AG04449 (cell line): ENCODE measurements at regions not wholly inside any gene's neighbourhood (a gene's known extent, or its start where the extent isn't known, plus 50 kb on each side); places are given as distances from the start of the nearest gene placed in this dataset.
"Not testable (repeated sequence)": the region's sequence is repeated elsewhere in the genome, so short reads cannot be mapped to it uniquely, and the experiment has no call there.

ENCODE experiments used
- CTCF ChIA-PET: fragments of 350-600 bp; formaldehyde crosslinking; extraction: SDS; loops from one replicate; lab custom pipeline; 2021; ENCODE audit warnings: antibody characterized with exemption; lab: Yijun Ruan, JAX
- POLR2A ChIA-PET: fragments of 400-600, 350-600 bp; formaldehyde crosslinking; extraction: SDS; loops from one replicate; lab custom pipeline; 2020; ENCODE audit warnings: antibody characterized with exemption, inconsistent platforms; lab: Yijun Ruan, JAX
- DNase-seq: peaks from one replicate; pipeline ENCODE4 v3.0.0-alpha.2; 2010; ENCODE audit warnings: low read depth, low spot score
- H3K4me3 ChIP-seq: 2 replicates; pipeline ENCODE4 v1.5.1; 2011; ENCODE audit warnings: low read depth, mild to moderate bottlenecking, control low read depth, low read length
- TF ChIP-seq, protein P1 (sequence below): IDR thresholded peaks from one replicate; pipeline ENCODE4 v1.5.1; 2011; ENCODE audit warnings: mild to moderate bottlenecking, moderate library complexity, low read length, control low read depth, inconsistent platforms; ENCODE audit not compliant: insufficient read depth; ENCODE audit errors: missing control alignments

DNA sequence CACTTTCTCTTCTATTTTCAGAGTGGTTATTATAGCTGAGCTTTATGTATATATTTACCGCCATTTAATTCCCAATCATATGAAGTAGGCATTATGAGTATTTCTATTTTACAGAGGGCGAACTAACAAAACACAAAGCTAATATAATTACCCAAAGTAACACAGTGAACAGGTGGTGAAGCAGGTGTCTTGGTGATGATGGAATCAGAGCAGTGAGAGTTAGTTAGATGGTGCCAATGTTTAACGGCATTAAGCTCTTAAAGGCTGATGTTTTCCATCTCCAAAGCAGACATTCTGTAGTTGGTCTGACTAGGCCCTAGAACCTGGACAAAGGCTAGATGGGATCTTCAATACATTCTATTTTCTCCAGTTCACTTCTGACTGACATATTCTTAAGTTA, 551.1 kb upstream of the SYNCRIP start:
- TF ChIP-seq, protein P1, sequence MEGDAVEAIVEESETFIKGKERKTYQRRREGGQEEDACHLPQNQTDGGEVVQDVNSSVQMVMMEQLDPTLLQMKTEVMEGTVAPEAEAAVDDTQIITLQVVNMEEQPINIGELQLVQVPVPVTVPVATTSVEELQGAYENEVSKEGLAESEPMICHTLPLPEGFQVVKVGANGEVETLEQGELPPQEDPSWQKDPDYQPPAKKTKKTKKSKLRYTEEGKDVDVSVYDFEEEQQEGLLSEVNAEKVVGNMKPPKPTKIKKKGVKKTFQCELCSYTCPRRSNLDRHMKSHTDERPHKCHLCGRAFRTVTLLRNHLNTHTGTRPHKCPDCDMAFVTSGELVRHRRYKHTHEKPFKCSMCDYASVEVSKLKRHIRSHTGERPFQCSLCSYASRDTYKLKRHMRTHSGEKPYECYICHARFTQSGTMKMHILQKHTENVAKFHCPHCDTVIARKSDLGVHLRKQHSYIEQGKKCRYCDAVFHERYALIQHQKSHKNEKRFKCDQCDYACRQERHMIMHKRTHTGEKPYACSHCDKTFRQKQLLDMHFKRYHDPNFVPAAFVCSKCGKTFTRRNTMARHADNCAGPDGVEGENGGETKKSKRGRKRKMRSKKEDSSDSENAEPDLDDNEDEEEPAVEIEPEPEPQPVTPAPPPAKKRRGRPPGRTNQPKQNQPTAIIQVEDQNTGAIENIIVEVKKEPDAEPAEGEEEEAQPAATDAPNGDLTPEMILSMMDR: no peak
- CTCF ChIA-PET: no interaction called here
- H3K4me3 ChIP-seq: no peak overlapping the region
- no peak for DNase-seq
- POLR2A ChIA-PET: no interaction called here

DNA sequence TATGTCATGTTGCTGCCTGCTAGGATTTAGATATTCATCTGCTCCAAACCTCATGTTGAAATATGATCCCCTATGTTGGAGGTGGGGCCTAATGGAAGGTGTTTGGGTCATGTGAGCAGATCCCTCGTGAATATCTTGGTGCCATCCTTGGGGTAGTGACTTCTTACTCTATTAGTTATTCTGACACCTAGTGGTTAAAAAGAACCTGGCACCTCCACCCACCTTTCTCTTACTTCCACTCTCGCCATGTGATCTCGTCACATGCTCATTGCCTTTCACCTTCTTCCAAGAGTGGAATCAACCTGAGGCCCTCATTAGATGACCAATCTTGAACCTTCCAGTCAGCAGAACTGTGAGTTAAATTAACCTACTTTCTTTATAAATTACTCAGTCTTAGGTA, 549.4 kb upstream of the SYNCRIP start:
- TF ChIP-seq, protein P1: no peak
- no peak overlapping the region for H3K4me3 ChIP-seq
- CTCF ChIA-PET: no interaction called here
- POLR2A ChIA-PET: no interaction called here
- no peak for DNase-seq

DNA sequence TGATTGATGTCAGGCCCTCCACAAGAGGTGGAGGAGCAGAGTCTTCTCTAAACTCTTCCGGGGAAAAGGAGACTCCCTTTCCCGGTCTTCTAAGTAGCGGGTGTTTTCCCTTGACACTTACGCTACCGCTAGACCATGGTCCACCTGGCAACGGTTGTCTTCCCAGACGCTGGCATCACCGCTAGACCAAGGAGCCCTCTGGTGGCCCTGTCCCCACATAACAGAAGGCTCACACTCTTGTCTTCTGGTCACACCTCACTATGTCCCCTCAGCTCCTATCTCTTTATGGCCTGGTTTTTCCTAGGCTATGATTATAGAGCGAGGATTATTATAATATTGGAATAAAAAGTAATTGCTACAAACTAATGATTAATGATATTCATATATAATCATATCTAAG, 532.5 kb upstream of the SYNCRIP start:
- DNase-seq, POLR2A ChIA-PET, CTCF ChIA-PET, H3K4me3 ChIP-seq: not testable (repeated sequence)

DNA sequence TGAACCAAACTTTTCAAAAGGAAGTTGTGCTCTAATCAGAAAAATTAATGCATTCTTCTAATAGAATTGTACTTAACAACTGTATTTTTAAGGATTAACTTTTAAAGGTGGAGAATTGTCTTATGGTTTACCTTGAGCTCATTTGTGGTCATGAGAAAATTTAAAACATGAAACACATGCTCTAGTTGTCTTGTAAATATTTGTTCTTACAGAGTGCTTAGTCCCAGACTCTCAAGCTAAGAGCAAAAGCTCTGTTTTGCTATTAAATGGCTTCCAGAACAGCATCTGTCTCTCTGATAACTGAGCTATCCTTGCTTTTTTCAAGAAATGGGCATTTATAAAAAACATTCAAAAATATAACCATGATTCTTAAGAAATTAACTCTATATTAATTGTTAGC, 512.2 kb upstream of the SYNCRIP start:
- TF ChIP-seq, protein P1: no peak
- POLR2A ChIA-PET: no interaction called here
- H3K4me3 ChIP-seq: no peak overlapping the region
- CTCF ChIA-PET: no interaction called here
- DNase-seq: no peak

DNA sequence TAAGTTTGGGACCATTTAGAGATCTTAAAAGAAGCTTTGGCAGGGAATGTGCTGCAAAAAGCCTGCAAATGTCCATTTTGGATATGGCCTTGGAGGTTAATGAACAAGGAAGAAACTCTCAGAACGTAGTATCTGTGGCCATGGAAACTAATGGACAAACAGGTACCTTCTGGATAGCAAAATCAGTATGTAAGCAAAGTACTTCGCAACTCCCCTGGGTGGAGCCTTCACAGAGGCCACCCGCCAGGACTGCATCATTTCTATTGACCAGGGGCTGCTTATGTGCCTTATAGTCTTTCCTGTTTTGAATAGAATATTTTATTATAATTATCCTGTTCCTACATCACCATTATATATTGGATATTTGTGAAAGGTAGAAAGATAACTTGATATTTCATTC, 510.8 kb upstream of the SYNCRIP start:
- ChIA-PET CTCF (no interaction called here), POLR2A (no interaction called here)
- no peak for DNase-seq
- TF ChIP-seq, protein P1: no peak
- no peak overlapping the region for H3K4me3 ChIP-seq

DNA sequence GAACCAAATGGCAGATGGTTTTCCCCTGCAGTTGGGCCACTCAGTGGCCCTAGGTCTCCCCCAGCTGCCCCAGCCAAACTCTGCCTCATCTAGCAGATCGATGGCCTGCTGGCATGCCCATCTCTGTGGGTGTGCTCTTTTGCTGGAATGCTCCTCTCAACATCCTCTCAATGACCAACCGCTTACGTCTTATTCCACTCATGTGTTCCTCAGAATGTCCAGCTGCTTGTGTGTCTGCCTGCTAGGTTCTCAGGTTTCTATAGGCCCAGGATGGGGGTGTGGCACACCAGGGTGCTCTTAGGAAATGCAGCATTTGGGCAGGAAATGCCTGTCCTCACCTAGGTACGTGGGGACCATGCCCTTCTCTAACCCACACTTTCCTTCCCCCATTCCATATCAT, 509.9 kb upstream of the SYNCRIP start:
- no peak overlapping the region for H3K4me3 ChIP-seq
- POLR2A ChIA-PET: no interaction called here
- no peak for DNase-seq
- TF ChIP-seq, protein P1: no peak
- CTCF ChIA-PET: no interaction called here

DNA sequence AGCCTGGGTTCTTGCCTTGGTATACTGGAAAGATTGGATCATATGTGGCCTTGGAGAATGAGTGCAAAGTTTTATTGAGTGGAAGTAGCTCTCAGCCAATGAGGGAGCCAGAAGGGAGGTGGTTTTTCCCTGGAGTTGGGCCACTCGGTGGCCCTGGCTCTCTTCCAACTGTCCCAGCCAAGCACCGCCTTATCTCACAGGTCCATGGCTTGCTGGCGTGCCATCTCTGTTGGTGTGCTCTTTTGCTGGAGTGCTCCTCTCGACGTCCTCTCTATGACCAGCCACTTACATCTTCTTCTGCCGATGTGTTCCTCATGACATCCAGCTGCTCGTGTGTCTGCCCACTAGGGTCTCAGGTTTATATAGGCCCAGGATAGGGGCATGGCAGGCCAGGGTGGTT, 505.9 kb upstream of the SYNCRIP start:
- DNase-seq: no peak
- no peak overlapping the region for H3K4me3 ChIP-seq
- ChIA-PET CTCF (no interaction called here), POLR2A (no interaction called here)
- TF ChIP-seq, protein P1: no peak
